GM12878 (cell line): ENCODE measurements at regions not wholly inside any gene's neighbourhood (a gene's known extent, or its start where the extent isn't known, plus 50 kb on each side); places are given as distances from the start of the nearest gene placed in this dataset.

Experiments used
- ATAC-seq: fragments of 200-7000 bp; cut with Tn5 transposase; 3 replicates; pipeline ENCODE4 v1.9.1; 2020; ENCODE audit warnings: mild to moderate bottlenecking, moderate library complexity
- BruUV-seq: library from RNA; stranded (reverse); fragments of 400-500 nt; replicated peaks from 2 replicates; lab custom pipeline; 2021; lab: Mats Ljungman, UMichigan
- CTCF ChIA-PET: fragments of 300-600 bp; sonication (Branson Sonifier 250); formaldehyde crosslinking; extraction: SDS; loops from one replicate; lab custom pipeline; 2021; ENCODE audit warnings: inconsistent platforms; lab: Yijun Ruan, JAX
- POLR2A ChIA-PET: fragments of 350-600 bp; formaldehyde crosslinking; extraction: SDS; loops from one replicate; lab custom pipeline; 2021; ENCODE audit warnings: inconsistent platforms; lab: Charles Lee
- RAD21 ChIA-PET: fragments of 300-600 bp; sonication (Branson Sonifier 250); formaldehyde crosslinking; loops from one replicate; lab custom pipeline; 2023; ENCODE audit warnings: antibody characterized with exemption; ENCODE audit not compliant: unreplicated experiment; lab: Charles Lee
- SMC1A ChIA-PET: fragments of 300-600 bp; sonication (Branson Sonifier 250); formaldehyde crosslinking; loops from one replicate; lab custom pipeline; 2023; ENCODE audit not compliant: unreplicated experiment, uncharacterized antibody; lab: Charles Lee
- DNase-seq: peaks from one replicate; pipeline ENCODE4 v3.0.0-alpha.2; 2011; ENCODE audit warnings: low read depth, low spot score
- FAIRE-seq: peaks from 3 replicates; lab custom pipeline; 2011; peaks lifted over from hg19 to GRCh38; lab: Jason Lieb, UNC
- H2AFZ ChIP-seq: 2 replicates; pipeline ENCODE4 v1.6.0; 2011; ENCODE audit warnings: low read depth, low read length, control low read depth; ENCODE audit not compliant: control insufficient read depth
- H3K27ac ChIP-seq: 2 replicates; pipeline ENCODE4 v1.5.1; 2011; ENCODE audit warnings: control low read depth; ENCODE audit not compliant: control insufficient read depth, insufficient read depth
- H3K27me3 ChIP-seq, 2 experiments: replicated peaks in 1 of 2; 2 replicates each; pipeline versions ENCODE4 v1.6.0 to v1.6.1; 2011; ENCODE audit warnings: low read length in 1 of 2; ENCODE audit not compliant: control insufficient read depth in 2 of 2, insufficient read depth in 2 of 2
- H3K36me3 ChIP-seq, 2 experiments: 2 replicates each; pipeline ENCODE4 v1.5.1; 2011; ENCODE audit warnings: low read length in 1 of 2; ENCODE audit not compliant: control insufficient read depth in 2 of 2, insufficient read depth in 2 of 2
- H3K4me1 ChIP-seq: 2 replicates; pipeline ENCODE4 v1.6.1; 2011; ENCODE audit warnings: mild to moderate bottlenecking, low read length, moderate library complexity, mixed read lengths; ENCODE audit not compliant: control insufficient read depth, insufficient read depth
- H3K4me2 ChIP-seq: 2 replicates; pipeline ENCODE4 v1.6.0; 2011; ENCODE audit warnings: control low read depth; ENCODE audit not compliant: control insufficient read depth, insufficient read depth
- H3K4me3 ChIP-seq: fragments of 200-600 bp; sonication (generic); 2 replicates; pipeline ENCODE4 v1.5.1; 2016
- H3K79me2 ChIP-seq: 2 replicates; pipeline ENCODE4 v1.6.0; 2011; ENCODE audit warnings: low read length; ENCODE audit not compliant: control insufficient read depth, insufficient read depth
- H3K9ac ChIP-seq: 2 replicates; pipeline ENCODE4 v1.8.0; 2011; ENCODE audit warnings: low read length, control low read depth, mixed read lengths; ENCODE audit not compliant: control insufficient read depth, insufficient read depth
- H3K9me3 ChIP-seq: replicated peaks from 3 replicates; pipeline ENCODE4 v1.5.1; 2011; ENCODE audit warnings: mild to moderate bottlenecking, low read length; ENCODE audit not compliant: control insufficient read depth, insufficient read depth
- H4K20me1 ChIP-seq: 2 replicates; pipeline ENCODE4 v1.6.0; 2011; ENCODE audit not compliant: control insufficient read depth, insufficient read depth
- BRCA1 ChIP-seq: IDR thresholded peaks from 2 replicates; pipeline ENCODE4 v1.6.1; 2011; ENCODE audit warnings: low read depth, low read length, improper control_type of control experiment
- JUNB ChIP-seq: IDR thresholded peaks from 2 replicates; pipeline ENCODE4 v1.6.1; 2016; ENCODE audit warnings: antibody characterized with exemption, mild to moderate bottlenecking
- MXI1 ChIP-seq: fragments of 150-350 bp; IDR thresholded peaks from 2 replicates; pipeline ENCODE4 v1.6.1; 2011; ENCODE audit warnings: low read depth, mild to moderate bottlenecking, inconsistent platforms, low read length, improper control_type of control experiment
- RAD51 ChIP-seq: fragments of 450-650 bp; IDR thresholded peaks from 2 replicates; pipeline ENCODE4 v1.6.1; 2016; ENCODE audit warnings: moderate library complexity, mild to moderate bottlenecking, inconsistent platforms
- SRF ChIP-seq, 2 experiments: IDR thresholded peaks; 2 replicates each; pipeline ENCODE4 v1.6.1; 2011; ENCODE audit warnings: low read depth in 2 of 2, low read length in 2 of 2, mild to moderate bottlenecking in 1 of 2, moderate library complexity in 1 of 2
- WGBS: methylation state at CpG from one replicate; pipeline ENCODE4 v1.1.6; 2016; ENCODE audit warnings: low lambda C conversion rate; ENCODE audit not compliant: insufficient replicate concordance, insufficient coverage; ENCODE audit errors: missing lambda C conversion rate; 5-methylcytosine and 5-hydroxymethylcytosine counted together
- in situ Hi-C: fragments of 300-500 bp; cut with MboI; formaldehyde crosslinking; loops from 9 replicates; pipeline ENCODE4 v1.14.3; 2018; ENCODE audit warnings: mixed read lengths
- intact Hi-C: fragments of 100-400 bp; cut with micrococcal nuclease; formaldehyde crosslinking; loops from one replicate; pipeline ENCODE4 v1.14.2; 2022; ENCODE audit not compliant: unreplicated experiment
- TF ChIP-seq, protein P1 (sequence below): fragments of 450-650 bp; IDR thresholded peaks from 2 replicates; pipeline ENCODE4 v1.6.1; 2017; ENCODE audit warnings: borderline replicate concordance

DNA sequence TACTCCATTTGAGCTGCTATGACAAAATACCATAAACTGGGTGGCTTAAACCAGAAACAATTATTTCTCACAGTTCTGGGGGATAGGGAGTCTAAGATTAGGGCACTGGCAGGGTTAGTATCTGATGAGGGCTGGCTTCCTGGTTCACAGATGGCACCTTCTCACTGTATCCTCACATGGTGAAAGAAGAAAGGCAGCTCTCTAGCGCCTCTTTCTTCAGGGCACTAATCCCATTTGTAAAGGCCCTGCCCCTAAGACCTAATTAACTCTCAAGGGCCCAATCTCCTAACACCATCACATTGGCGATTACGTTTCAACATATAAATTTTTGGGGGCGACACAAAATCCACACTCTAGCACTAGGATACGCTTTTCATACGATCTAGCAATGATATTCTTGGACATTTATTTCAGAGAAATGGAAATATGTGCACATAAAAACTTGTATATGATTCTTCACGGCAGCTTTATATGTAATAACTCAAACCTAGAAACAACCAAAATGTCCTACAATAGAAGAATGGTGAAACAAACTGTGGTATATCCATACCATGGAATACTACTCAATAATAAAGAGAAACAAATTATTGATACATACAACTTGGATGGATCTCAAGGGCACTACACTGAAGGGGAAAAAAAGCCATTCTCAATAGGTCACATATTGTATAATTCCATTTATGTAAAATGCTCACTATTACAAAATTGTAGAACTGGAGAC is 111.0 kb downstream of the BCL2L11 start (continued):
- TF ChIP-seq, protein P1, sequence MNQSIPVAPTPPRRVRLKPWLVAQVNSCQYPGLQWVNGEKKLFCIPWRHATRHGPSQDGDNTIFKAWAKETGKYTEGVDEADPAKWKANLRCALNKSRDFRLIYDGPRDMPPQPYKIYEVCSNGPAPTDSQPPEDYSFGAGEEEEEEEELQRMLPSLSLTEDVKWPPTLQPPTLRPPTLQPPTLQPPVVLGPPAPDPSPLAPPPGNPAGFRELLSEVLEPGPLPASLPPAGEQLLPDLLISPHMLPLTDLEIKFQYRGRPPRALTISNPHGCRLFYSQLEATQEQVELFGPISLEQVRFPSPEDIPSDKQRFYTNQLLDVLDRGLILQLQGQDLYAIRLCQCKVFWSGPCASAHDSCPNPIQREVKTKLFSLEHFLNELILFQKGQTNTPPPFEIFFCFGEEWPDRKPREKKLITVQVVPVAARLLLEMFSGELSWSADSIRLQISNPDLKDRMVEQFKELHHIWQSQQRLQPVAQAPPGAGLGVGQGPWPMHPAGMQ = no peak

DNA sequence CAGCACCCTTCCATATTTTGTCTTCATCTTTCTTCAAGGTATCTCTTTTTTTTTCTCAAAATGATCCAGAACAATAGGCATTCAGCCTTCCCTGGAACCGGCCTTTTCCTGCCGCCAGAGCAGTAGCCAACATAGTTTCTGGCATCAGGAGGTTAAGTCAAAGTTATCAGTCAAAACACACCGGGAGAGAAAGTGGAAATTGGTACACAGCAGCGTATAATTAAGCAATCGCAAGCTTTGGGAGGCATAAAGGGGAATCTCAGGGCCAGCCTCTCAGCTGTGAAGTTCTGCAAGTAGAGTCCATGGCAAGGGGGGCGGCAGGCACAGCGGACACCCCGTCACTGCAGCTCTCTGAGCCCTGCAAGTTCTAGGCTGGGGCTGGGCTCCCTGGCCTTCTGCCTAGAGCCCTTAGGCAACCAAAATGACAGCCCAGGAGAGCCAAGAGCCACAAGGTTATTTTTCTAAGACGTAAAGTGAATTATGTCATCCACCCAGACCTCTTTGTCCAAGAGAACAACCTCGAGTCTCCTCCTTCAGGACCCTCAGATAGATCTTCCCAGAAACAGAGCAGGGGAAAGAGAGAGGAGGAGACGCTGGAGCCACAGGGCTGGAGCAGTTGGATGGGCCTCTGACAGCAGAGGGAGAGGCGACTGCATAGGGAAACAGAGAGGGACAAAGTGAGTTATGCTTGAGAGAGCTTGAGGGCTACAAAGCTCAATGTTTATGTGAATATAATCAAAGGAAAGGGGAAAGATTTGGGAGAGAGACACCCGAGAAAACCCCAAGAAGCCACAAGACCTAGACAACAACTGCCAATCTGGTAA is 114.7 kb downstream of the BCL2L11 start:
- RAD21 ChIA-PET = no interaction called here
- POLR2A ChIA-PET = no interaction called here
- no TSS peak for BruUV-seq
- Histone ChIP-seq H3K4me2 (no peak overlapping the region), H3K4me3 (no peak overlapping the region), H2AFZ (no peak overlapping the region), H3K9me3 (no peaks in the 10 kb centered on the region; the same call in 1 of the 3 replicates), H3K36me3 (no peaks in the 10 kb centered on the region), H3K27ac (no peak overlapping the region), H4K20me1 (no peaks in the 10 kb centered on the region), H3K9ac (no peak overlapping the region), H3K27me3 (no peaks in the 10 kb centered on the region), H3K79me2 (no peaks in the 10 kb centered on the region), H3K4me1 (peaks cover 9% of the 10 kb centered on the region)
- in situ Hi-C loops = no loop called here
- no peak for DNase-seq
- WGBS = 72% methylated on average over 13 of the region's 13 CpGs
- CTCF ChIA-PET = no interaction called here
- no peak for FAIRE-seq
- SMC1A ChIA-PET = no interaction called here
- TF ChIP-seq RAD51 = no peak
- no peak for TF ChIP-seq BRCA1
- TF ChIP-seq JUNB = no peak
- no peak for TF ChIP-seq SRF (IDR thresholded peaks at IDR 0.05; ENCODE audit: low read depth in 2 of 2, low read length in 2 of 2)
- TF ChIP-seq MXI1 = no peak
- no peak for ATAC-seq
- intact Hi-C loops = no loop called here
